C4-2B (cell line): ENCODE measurements at regions not wholly inside any gene's neighbourhood (a gene's known extent, or its start where the extent isn't known, plus 50 kb on each side); places are given as distances from the start of the nearest gene placed in this dataset.

Experiments used
- H3K27ac ChIP-seq: fragments of 450-650 bp; 2 replicates; pipeline ENCODE4 v1.5.1; 2017
- CTCF ChIP-seq: fragments of 450-650 bp; conservative IDR thresholded peaks from 2 replicates; pipeline ENCODE4 v1.5.1; 2017; ENCODE audit warnings: mild to moderate bottlenecking
- ZFX ChIP-seq: fragments of 450-650 bp; IDR thresholded peaks from 2 replicates; pipeline ENCODE4 v1.6.1; 2017

- TF ChIP-seq ZFX (no peak), CTCF (no peak)
- H3K27ac ChIP-seq = no peak overlapping the region
Measured at GRCh38 chr10:53284615-53285182, 512.1 kb upstream of the MBL2 start.

GRCh38 chr10:53276797-53277196 is 504.2 kb upstream of the MBL2 start:
- H3K27ac ChIP-seq = no peak overlapping the region
- TF ChIP-seq ZFX = no peak
- no peak for TF ChIP-seq CTCF

- TF ChIP-seq CTCF (no peak), ZFX (no peak)
- no peak overlapping the region for H3K27ac ChIP-seq
Measured at GRCh38 chr10:53269482-53269881, 496.9 kb upstream of the MBL2 start.

- TF ChIP-seq ZFX (no peak), CTCF (no peak)
- no peak overlapping the region for H3K27ac ChIP-seq
Measured at GRCh38 chr10:53260213-53260612, 487.6 kb upstream of the MBL2 start.

GRCh38 chr10:53256623-53257022 is 484.0 kb upstream of the MBL2 start:
- TF ChIP-seq CTCF (no peak), ZFX (no peak)
- no peak overlapping the region for H3K27ac ChIP-seq

- no peak overlapping the region for H3K27ac ChIP-seq
- no peak for TF ChIP-seq CTCF
- TF ChIP-seq ZFX = no peak
Measured at GRCh38 chr10:53255661-53256205, 483.1 kb upstream of the MBL2 start.

- TF ChIP-seq ZFX (no peak), CTCF (no peak)
Measured at GRCh38 chr10:53253221-53253620, 480.6 kb upstream of the MBL2 start.

More at GRCh38 chr10:53253221-53253620, 480.6 kb upstream of the MBL2 start:
- H3K27ac ChIP-seq = no peak overlapping the region
